Heart right ventricle (tissue), 16 donors: ENCODE measurements at regions not wholly inside any gene's neighbourhood (a gene's known extent, or its start where the extent isn't known, plus 50 kb on each side); places are given as distances from the start of the nearest gene placed in this dataset.

Experiments
- ATAC-seq, 8 donors: fragments of 200-7000 bp; cut with Tn5 transposase; one replicate each; pipeline ENCODE4 v1.9.1; 2020; ENCODE audit warnings: mild to moderate bottlenecking in 8 of 8, moderate library complexity in 8 of 8, moderate number of reproducible peaks in 1 of 8
- DNase-seq, 2 donors: peaks; one replicate each; pipeline ENCODE4 v3.0.0-alpha.2; 2020
- H3K27ac ChIP-seq, 10 donors: fragments of 200-600 bp; sonication (generic) in 2 of 10; one replicate each; pipeline versions ENCODE4 v1.5.0 to v1.8.0; 2020 to 2022; ENCODE audit warnings: mild to moderate bottlenecking in 3 of 10
- H3K27me3 ChIP-seq, 7 donors: fragments of 200-600 bp; one replicate each; pipeline ENCODE4 v1.8.0; 2021 to 2022; ENCODE audit warnings: mild to moderate bottlenecking in 2 of 7
- H3K36me3 ChIP-seq, 9 donors: fragments of 200-600 bp; sonication (generic) in 1 of 9; one replicate each; pipeline versions ENCODE4 v1.5.0 to v1.8.0; 2020 to 2022; ENCODE audit warnings: mild to moderate bottlenecking in 2 of 9
- H3K4me1 ChIP-seq, 9 donors: fragments of 200-600 bp; sonication (generic) in 1 of 9; one replicate each; pipeline versions ENCODE4 v1.5.0 to v1.8.0; 2020 to 2022; ENCODE audit warnings: mild to moderate bottlenecking in 4 of 9
- H3K4me3 ChIP-seq, 10 donors: fragments of 200-600 bp; sonication (generic) in 2 of 10; one replicate each; pipeline versions ENCODE4 v1.5.0 to v1.8.0; 2020 to 2022; ENCODE audit warnings: mild to moderate bottlenecking in 7 of 10, moderate library complexity in 2 of 10
- H3K9me3 ChIP-seq, 11 donors: fragments of 200-600 bp in 10 of 11; sonication (generic) in 2 of 11; one replicate each; pipeline versions ENCODE4 v1.5.0 to v1.8.0; 2013 to 2022; ENCODE audit warnings: mild to moderate bottlenecking in 2 of 11, control low read depth in 1 of 11, moderate library complexity in 1 of 11
- WGBS, 2 donors: extraction: QIAGEN DNeasy Blood & Tissue Kit; methylation state at CpG; one replicate each; pipeline ENCODE4 v1.1.7; 2013; ENCODE audit warnings: inconsistent platforms in 1 of 2; 5-methylcytosine and 5-hydroxymethylcytosine counted together
- intact Hi-C, 10 donors: fragments of 100-400 bp; cut with DNase I; formaldehyde crosslinking; loops; one replicate each; pipeline versions ENCODE4 v1.11.1 to v1.14.2; 2022
- TF ChIP-seq, protein P1 (sequence below), 9 donors: fragments of 200-600 bp; sonication (generic) in 2 of 9; IDR thresholded peaks; one replicate each; pipeline versions ENCODE4 v1.5.0 to v1.8.0; 2021 to 2022; ENCODE audit warnings: antibody characterized with exemption in 9 of 9, mild to moderate bottlenecking in 5 of 9, moderate library complexity in 1 of 9
- donor health status: Arrhythmogenic right ventricular cardiomyopathy.
- donor health status: ischemic (EF 13 %, LVEDD 7.1; RV severe dilation, severe dysfunction).
- donor health status: healthy with polysubstance abuse.
- donor health status: DM: no; HTN: yes; CAD: no.
- donor health status: DM: no; HTN: no; CAD: no.
- donor health status: ischemic (EF 25% LVEDD 6.9; RV normal size, moderate dysfunction).
- donor health status: ischemic (EF 25% LVEDD 5.7; RV mildly dilated, moderate dysfunction).
- donor health status: healthy.
- donor health status: DM: yes; HTN: yes; CAD: no.
- donor health status: Ischemic cardiomyopathy.
- donor health status: ischemic (EF 35%, LVEDD 5.7; RV mildly dilated, moderate dysfunction).
- donor health status: nonischemic (EF 11% LVEDD 7.7; RV severe dilation, severe dysfunction).
- donor health status: DM: yes; HTN: yes; CAD: no.
- donor health status: PGD.
- donor health status: ischemic (EF 29% LVEDD 5.4; RV normal size, mild dysfunction).
- donor health status: nonischemic (EF 23%, LVEDD 6.1; RV moderate dilation, normal function).

DNA sequence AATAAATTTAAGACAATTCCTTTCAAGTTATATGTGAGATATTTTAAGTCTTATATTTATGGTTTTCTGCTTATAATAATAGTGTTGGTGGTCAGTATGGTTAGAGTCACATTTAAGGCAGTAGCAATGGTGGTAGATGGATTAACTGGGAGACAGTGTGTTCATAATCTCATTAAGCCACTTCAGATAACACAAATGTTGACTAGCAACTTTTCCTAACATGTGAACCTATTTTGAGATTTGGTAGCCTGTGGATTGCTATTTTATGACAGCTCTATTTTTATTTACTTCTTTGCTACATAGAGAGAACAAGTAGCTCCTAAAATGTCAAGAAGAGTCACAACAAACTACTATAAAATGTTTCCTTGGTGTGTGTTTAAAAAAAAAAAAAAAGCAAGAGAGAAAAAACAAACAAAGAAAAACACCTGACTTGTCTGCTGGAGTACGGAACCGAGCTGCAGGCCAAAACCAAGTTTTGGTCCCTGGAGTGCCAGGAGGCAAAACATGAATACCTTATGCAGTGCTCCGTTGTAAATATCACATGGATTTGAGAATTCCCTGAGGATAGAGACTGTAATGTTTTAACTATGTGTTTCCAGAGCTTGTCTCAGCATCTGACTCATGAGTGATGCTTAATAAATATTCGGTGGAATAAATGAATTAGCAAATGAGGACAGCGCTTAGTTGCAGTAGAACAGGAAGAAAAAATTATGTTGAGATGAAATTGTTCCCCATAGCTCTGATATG, 457.1 kb upstream of the ROBO2 start:
- ATAC-seq (peak; percentile 34 to 95 (median 72)), DNase-seq (no peak)
- H3K9me3 ChIP-seq = no peaks in the 10 kb centered on the region
- no peaks in the 10 kb centered on the region for H3K36me3 ChIP-seq
- TF ChIP-seq, protein P1, sequence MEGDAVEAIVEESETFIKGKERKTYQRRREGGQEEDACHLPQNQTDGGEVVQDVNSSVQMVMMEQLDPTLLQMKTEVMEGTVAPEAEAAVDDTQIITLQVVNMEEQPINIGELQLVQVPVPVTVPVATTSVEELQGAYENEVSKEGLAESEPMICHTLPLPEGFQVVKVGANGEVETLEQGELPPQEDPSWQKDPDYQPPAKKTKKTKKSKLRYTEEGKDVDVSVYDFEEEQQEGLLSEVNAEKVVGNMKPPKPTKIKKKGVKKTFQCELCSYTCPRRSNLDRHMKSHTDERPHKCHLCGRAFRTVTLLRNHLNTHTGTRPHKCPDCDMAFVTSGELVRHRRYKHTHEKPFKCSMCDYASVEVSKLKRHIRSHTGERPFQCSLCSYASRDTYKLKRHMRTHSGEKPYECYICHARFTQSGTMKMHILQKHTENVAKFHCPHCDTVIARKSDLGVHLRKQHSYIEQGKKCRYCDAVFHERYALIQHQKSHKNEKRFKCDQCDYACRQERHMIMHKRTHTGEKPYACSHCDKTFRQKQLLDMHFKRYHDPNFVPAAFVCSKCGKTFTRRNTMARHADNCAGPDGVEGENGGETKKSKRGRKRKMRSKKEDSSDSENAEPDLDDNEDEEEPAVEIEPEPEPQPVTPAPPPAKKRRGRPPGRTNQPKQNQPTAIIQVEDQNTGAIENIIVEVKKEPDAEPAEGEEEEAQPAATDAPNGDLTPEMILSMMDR (IDR thresholded peaks at IDR 0.05) = no peak
- H3K27ac ChIP-seq = peak overlapping the region in 6 of 10 donors; percentile 27 to 62 (median 42)
- H3K4me3 ChIP-seq = no peak overlapping the region
- intact Hi-C loops = loop anchor here in 2 of 10 donors (10.0 kb wide), 1 partner anchor 558 kb away; no protein-coding TSS in a partner anchor
- no peaks in the 10 kb centered on the region for H3K27me3 ChIP-seq
- peaks cover 0 to 11% (median 0%) of the 10 kb centered on the region in 9 donors for H3K4me1 ChIP-seq
- 41 to 42% methylated on average over 5 of the region's 5 CpGs for WGBS, 2 donors

GRCh38 chr3:76585794-76586392, 454.0 kb upstream of the ROBO2 start:
- ATAC-seq (no peak), DNase-seq (no peak)
- no peak overlapping the region for H3K4me3 ChIP-seq
- TF ChIP-seq, protein P1 (IDR thresholded peaks at IDR 0.05) = peak; percentile 18 to 59 (median 55)
- no peaks in the 10 kb centered on the region for H3K36me3 ChIP-seq
- intact Hi-C loops = loop anchor here in 2 of 10 donors (10.0 kb wide), 1 partner anchor 561 kb away; no protein-coding TSS in a partner anchor
- H3K27me3 ChIP-seq = no peaks in the 10 kb centered on the region
- no peaks in the 10 kb centered on the region for H3K9me3 ChIP-seq
- H3K27ac ChIP-seq = no peak overlapping the region
- 53 to 74% methylated on average over 2 of the region's 2 CpGs for WGBS, 2 donors
- peaks cover 0 to 8% (median 0%) of the 10 kb centered on the region in 9 donors for H3K4me1 ChIP-seq

DNA sequence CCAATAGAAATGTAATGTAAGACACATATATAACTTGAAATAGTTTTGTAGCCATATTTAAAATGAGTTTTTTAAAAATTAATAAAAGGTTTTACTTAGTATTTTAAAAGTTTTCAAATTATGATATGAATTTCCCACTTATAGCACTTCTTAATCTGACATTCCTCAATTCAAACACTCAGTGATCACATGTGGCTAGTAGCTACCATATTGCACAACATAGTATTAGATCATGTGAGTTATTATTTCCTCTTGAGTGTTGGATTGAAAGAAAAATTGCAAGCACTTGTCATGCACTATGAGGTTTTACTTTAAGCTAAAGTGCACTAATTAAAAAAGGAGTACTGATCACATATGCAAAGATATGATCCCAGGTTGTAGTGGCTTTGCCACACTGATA, 453.4 kb upstream of the ROBO2 start:
- DNase-seq (no peak), ATAC-seq (no peak)
- Histone ChIP-seq H3K27ac (no peak overlapping the region), H3K4me1 (peaks cover 0 to 8% (median 0%) of the 10 kb centered on the region in 9 donors), H3K27me3 (no peaks in the 10 kb centered on the region), H3K4me3 (no peak overlapping the region), H3K36me3 (no peaks in the 10 kb centered on the region), H3K9me3 (no peaks in the 10 kb centered on the region)
- intact Hi-C loops = loop anchor here in 2 of 10 donors (10.0 kb wide), 1 partner anchor 562 kb away; no protein-coding TSS in a partner anchor
- TF ChIP-seq, protein P1 (IDR thresholded peaks at IDR 0.05) = no peak

DNA sequence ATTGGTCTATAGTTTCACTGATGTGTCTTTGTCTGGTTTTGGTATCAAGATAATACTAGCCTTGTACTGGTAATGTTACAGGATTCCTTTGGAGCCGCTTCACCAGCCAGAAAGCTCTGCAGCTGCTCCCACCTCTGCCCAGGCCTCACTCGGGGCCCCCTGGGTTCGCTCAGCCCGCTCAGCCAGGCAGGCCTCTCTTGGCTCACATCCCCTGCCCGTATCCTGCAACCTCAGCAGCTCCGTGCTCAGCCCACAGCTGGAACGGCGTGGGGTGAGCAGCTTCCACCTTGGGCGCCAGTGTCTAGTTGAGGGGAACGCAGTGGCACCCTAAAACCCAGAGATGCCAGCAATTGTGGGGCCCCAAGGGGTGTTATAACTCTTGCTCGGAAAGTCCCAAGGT, 429.7 kb upstream of the ROBO2 start:
- no peak overlapping the region for H3K27ac ChIP-seq
- WGBS, 2 donors = 84 to 86% methylated on average over 11 of the region's 11 CpGs
- H3K36me3 ChIP-seq = no peaks in the 10 kb centered on the region
- intact Hi-C loops = no loop called here
- TF ChIP-seq, protein P1 (IDR thresholded peaks at IDR 0.05) = no peak
- no peaks in the 10 kb centered on the region for H3K4me1 ChIP-seq
- peaks cover 0 to 17% (median 0%) of the 10 kb centered on the region in 11 donors for H3K9me3 ChIP-seq
- no peaks in the 10 kb centered on the region for H3K27me3 ChIP-seq
- DNase-seq (no peak), ATAC-seq (no peak)
- no peak overlapping the region for H3K4me3 ChIP-seq
